ENCODE measurements at regions not wholly inside any gene's neighbourhood (a gene's known extent, or its start where the extent isn't known, plus 50 kb on each side); places are given as distances from the start of the nearest gene placed in this dataset.

GRCh38 chr2:150885774-150886386, 375.8 kb downstream of the RBM43 start:
- DNase-seq: no peak

DNA sequence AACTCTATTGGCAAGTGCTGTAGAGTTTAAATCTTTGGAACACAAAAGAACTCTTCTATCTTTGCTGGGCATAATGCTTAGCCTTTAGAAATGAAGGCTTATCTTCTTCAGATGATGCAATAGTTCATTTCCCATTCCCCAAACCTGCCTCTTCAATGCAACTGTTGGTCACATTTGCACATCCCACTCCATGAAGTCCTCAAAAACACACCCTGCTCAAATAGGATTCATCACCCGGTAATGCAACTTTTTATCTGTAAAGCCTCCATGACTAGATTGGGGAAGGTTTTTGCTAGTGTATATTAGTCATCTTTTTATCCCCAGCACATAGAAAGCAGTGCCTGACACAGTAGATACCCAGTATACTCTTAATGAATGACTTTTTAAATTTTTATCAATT, 376.4 kb downstream of the RBM43 start:
- DNase-seq: no peak

- DNase-seq: no peak
Measured at GRCh38 chr2:150883613-150883895, 378.1 kb downstream of the RBM43 start.

- no peak for DNase-seq
Measured at GRCh38 chr2:150882751-150883612, 378.7 kb downstream of the RBM43 start.

GRCh38 chr2:150880986-150881385, 380.7 kb downstream of the RBM43 start:
- no peak for DNase-seq

- DNase-seq: peak; percentile 3
Measured at GRCh38 chr2:150878356-150878755, 383.3 kb downstream of the RBM43 start.

DNA sequence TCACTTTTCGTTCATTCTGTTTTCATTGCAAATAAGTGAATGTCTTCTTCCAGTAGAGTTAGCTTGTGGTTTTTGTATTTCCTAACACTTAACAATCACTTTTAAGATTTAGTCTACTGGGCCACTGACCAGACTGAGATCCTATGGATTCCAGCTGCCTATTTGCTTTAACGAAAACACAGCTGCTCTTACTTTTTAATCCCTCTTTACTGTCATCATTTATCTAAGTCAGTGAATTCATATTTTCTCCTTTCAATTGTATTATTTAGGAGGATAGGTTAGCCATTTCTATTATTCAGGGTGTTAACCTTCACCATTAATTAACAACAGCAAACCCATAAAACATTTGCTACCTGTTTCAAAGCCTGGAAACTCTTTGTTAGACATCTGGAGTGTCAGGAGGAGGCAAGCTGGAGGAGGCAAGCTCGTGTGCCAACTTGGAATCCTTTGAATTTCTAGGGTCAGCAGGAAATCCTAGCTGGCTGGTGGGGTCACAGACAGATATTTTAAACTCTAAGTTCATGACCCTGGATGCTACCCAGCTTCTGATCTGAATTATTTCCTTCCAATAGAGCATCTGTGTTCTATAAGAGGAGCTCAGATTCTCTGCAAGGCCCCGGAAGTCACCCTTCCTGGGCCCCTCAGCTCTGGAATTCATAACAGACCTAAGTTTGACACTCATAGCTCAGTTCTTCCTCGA, 385.3 kb downstream of the RBM43 start:
- no peak for DNase-seq

- no peak for DNase-seq
Measured at GRCh38 chr2:150873396-150873772, 385.9 kb upstream of the RND3 start.

GRCh38 chr2:150872756-150873395, 385.4 kb upstream of the RND3 start:
- no peak for DNase-seq

DNA sequence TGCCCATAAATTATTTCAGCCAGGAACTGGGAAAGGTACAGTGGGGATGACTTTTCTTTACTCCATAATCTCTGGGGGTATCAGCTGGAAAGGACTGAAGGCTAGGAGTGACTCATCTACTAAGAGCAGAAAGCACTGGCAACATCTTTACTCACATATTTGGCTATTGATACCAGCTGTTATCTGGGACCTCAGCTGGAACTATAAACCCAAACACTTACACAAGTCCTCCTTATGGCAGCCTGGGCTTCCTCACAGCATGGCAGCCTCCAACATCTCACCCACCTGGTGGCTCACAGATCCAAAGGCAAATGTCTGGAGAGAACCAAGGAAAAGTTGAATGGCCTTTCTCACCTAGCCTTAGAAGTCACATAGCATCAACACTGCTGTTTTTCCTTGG, 379.0 kb upstream of the RND3 start:
- no peak for DNase-seq

DNA sequence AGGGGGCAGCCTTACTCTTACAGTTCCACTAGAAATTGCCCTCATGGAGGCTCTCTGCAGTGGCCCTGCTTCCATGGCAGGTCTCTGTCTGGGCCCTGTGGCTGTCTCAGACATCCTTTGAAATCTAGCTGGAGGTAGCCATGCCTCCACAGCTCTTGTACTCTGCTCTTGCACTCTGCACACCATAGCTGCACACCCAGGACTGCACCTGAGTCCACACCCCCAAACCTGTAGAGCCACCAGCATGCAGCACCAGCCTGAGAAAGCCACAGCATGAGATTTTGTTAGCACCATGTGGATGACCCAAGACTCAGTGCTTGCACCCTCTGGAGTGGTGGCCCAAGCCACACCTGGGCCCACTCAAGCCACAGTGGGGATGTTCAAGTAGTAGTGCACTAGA, 376.2 kb upstream of the RND3 start:
- no peak for DNase-seq

DNA sequence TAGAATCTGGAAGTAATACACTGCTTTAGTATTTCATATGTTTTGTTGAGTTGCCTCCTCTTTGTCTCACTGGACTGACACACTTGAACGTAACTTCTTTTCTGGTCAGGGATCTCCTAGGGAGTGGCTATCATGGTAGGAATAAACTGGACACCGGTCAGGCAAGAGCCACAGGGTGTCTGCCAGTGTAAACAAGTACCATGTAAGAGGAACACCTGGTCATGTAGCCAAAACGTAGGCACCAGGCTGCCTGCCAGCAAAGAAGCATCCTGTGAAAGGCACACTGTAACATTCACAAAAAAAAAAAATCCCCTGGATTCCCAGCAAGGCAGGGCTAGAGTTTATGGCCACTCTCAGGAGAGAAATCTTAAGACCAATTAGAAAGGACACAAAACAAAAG, 372.8 kb upstream of the RND3 start:
- DNase-seq: no peak

DNA sequence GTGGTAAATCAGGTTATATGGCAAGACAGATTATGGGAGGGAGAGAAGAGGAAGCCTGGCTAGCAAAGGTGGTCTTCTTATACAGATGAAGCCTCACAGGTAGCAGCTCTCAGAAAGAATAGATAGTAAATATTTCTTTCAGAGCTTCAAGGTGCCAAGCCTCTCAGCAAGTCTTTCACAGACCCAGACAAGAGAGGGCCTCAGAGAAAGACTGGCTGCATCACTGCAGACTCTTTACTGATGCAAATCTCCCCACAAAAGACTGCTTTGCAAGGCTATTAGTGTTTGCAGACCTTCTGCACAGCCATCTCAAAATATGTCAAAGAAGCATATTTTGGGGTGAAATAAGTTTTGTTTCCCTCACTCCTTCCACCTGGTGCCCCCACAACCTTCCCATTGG, 372.4 kb upstream of the RND3 start:
- DNase-seq: no peak

GRCh38 chr2:150859162-150859561, 371.7 kb upstream of the RND3 start:
- no peak for DNase-seq

- no peak for DNase-seq
Measured at GRCh38 chr2:150858382-150858781, 370.9 kb upstream of the RND3 start.

DNA sequence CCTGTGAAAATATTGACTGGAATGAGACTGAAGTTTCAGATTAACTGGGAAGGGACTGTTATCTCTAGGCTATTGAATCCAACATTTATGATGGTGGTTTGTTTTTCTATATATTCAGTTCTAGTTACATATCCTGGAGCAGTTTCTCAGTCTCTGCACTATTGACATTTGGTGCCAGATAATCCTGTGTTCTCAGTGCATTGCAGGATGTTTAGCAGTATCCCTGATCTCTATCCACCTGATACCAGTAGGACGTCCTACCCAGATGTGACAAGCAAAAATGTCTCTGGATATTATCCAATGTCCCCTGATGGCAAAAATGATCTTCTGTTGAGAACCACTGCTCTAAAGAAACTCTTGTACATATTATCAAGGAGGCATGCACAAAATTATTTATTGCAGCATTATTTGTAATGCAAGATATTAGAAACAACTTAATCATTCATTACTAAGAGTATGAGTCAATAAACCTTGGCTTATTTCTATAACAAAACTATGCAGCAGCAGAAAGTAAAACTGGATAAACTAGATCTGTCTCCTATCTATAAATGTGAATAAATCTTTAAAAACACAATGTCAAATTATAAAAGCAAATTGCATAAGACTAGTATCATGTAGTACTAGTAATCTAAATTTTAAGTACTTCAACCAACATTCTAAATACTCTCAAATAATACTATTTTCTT, 369.3 kb upstream of the RND3 start:
- DNase-seq: no peak

DNA sequence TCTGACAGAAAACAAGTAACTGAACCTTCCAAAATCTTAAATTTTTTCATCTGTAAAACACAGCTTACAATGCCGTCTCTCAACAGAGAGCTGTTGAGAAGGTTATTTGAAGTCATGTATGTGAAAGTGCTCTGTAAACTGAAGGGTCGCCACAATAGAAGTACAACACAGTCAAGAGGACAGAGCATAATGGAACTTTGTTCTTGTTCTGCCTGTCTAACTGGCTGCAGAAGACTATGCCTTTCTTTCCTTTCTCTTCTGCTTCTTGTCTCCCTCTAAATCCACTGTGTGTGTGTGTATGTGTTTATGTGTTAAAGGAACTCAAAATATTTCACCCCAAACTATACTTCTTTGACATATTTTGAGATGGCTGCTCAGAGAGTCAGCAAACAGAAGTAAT, 365.8 kb upstream of the RND3 start:
- DNase-seq: no peak

DNA sequence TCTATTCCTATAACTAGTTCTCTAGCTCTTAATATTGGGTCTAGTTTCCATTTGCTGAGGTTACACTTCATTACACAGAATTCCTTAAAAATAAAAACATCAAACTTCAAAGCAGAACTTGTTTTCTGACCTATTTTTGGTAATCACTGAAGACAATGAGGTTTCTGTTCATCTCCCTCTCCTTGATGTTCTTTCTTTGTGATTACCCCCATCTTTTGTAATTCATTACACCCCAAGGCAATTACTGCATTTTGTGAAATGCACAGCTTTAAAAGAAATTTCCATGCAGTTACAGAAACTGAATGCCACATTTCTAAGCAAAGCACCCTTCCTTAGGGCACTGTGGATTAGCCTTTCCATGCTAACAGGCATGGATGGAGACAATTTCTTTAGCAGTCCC, 363.2 kb upstream of the RND3 start:
- DNase-seq: no peak

GRCh38 chr2:150847578-150847977, 360.1 kb upstream of the RND3 start:
- no peak for DNase-seq

- no peak for DNase-seq
Measured at GRCh38 chr2:150846691-150847090, 359.2 kb upstream of the RND3 start.

DNA sequence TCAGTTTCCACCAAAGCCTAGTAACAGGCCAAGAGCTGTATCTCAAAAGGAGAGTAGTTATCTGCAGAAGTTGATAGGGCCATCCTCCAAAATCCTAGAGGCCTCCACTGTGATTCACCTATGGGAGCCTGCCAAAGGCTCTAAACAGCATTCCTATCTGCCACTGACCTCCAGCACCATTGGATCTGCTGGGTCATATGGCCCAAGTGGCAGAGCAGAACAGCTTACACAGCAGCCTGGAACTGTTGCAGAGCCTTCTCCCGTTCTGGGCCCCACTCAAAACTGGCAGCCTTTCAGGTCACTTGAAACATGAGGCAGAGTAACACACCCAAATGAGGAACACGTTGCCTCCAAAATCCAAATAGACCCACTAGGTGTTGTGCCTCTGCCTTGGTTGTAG, 345.2 kb upstream of the RND3 start:
- no peak for DNase-seq

GRCh38 chr2:150824118-150824517, 336.7 kb upstream of the RND3 start:
- DNase-seq: no peak

DNA sequence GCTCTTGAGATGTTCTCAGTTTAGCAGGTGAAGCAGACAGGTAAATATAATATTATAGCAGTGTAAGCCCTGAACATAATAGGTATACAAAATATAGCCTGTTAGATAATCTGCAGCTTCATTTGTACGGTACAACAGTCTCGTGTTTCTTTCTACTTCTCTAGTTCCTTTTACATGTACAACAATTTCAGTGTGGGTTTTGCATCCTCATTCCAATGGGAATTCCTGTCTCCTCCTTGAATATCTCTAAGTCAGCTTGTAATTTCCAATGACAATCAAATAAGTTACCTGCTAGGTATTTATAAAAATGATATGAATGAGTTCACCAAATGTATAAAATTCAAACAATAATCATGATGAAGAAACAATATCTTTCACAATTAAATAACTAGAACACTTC, 330.0 kb upstream of the RND3 start:
- no peak for DNase-seq
